A673 (cell line): ENCODE measurements at regions not wholly inside any gene's neighbourhood (a gene's known extent, or its start where the extent isn't known, plus 50 kb on each side); places are given as distances from the start of the nearest gene placed in this dataset.
A peak's percentile ranks its signal among the peaks of the same experiment; 100 is the strongest.

Experiments
- BruUV-seq: library from RNA; stranded (reverse); fragments of 400-500 nt; replicated peaks from 2 replicates; lab custom pipeline; 2021; lab: Mats Ljungman, UMichigan
- CTCF ChIA-PET: fragments of 300-600 bp; sonication (Branson Sonifier 250); formaldehyde crosslinking; loops from one replicate; lab custom pipeline; 2022; ENCODE audit warnings: antibody characterized with exemption; lab: Charles Lee
- POLR2A ChIA-PET: fragments of 300-600 bp; sonication (Branson Sonifier 250); formaldehyde crosslinking; loops from one replicate; lab custom pipeline; 2022; ENCODE audit warnings: antibody characterized with exemption; ENCODE audit not compliant: low non-redundant PET; lab: Charles Lee
- DNase-seq: peaks from one replicate; pipeline ENCODE4 v3.0.0-alpha.2; 2015; ENCODE audit warnings: low spot score
- H3K27ac ChIP-seq: fragments of 200-600 bp; sonication (generic); 2 replicates; pipeline ENCODE4 v1.5.1; 2016; ENCODE audit warnings: mixed run types, low read depth, mild to moderate bottlenecking, mixed read lengths, antibody characterized with exemption, low read length; ENCODE audit not compliant: poor library complexity, severe bottlenecking
- H3K27me3 ChIP-seq: fragments of 200-600 bp; sonication (generic); replicated peaks from 2 replicates; pipeline ENCODE4 v1.6.1; 2017; ENCODE audit warnings: mixed run types, low read depth, mild to moderate bottlenecking, mixed read lengths, antibody characterized with exemption, low read length; ENCODE audit not compliant: insufficient read depth, poor library complexity
- H3K36me3 ChIP-seq: fragments of 200-600 bp; sonication (generic); 2 replicates; pipeline ENCODE4 v1.6.1; 2016; ENCODE audit warnings: mixed run types, mild to moderate bottlenecking, mixed read lengths, antibody characterized with exemption, low read length; ENCODE audit not compliant: insufficient read depth, poor library complexity, severe bottlenecking
- H3K4me1 ChIP-seq: fragments of 200-600 bp; sonication (generic); 2 replicates; pipeline ENCODE4 v1.6.1; 2017; ENCODE audit warnings: mixed run types, mild to moderate bottlenecking, mixed read lengths, antibody characterized with exemption, low read length; ENCODE audit not compliant: insufficient read depth, poor library complexity, severe bottlenecking
- H3K4me3 ChIP-seq: fragments of 200-600 bp; sonication (generic); 2 replicates; pipeline ENCODE4 v1.5.1; 2016; ENCODE audit warnings: low read depth, mixed run types, mild to moderate bottlenecking, mixed read lengths, low read length; ENCODE audit not compliant: poor library complexity, severe bottlenecking
- H3K9me3 ChIP-seq: fragments of 200-600 bp; sonication (generic); 2 replicates; pipeline ENCODE4 v1.6.1; 2016; ENCODE audit warnings: mixed run types, low read depth, mild to moderate bottlenecking, mixed read lengths, antibody characterized with exemption, low read length; ENCODE audit not compliant: poor library complexity, severe bottlenecking
- EZH2 ChIP-seq: fragments of 200-600 bp; sonication (generic); IDR thresholded peaks from 2 replicates; pipeline ENCODE4 v1.6.1; 2017; ENCODE audit warnings: borderline replicate concordance, low read depth, mild to moderate bottlenecking, mixed read lengths, antibody characterized with exemption, low read length; ENCODE audit not compliant: poor library complexity, severe bottlenecking
- intact Hi-C: fragments of 100-400 bp; cut with micrococcal nuclease; formaldehyde crosslinking; loops from one replicate; pipeline ENCODE4 v1.10.0; 2022; ENCODE audit not compliant: unreplicated experiment
- TF ChIP-seq, protein P1 (sequence below): fragments of 300-800, 200-600 bp; sonication (generic); conservative IDR thresholded peaks from 2 replicates; pipeline ENCODE4 v1.5.1; 2017; ENCODE audit warnings: low read depth, mild to moderate bottlenecking, antibody characterized with exemption, low read length, moderate library complexity, mixed read lengths

DNA sequence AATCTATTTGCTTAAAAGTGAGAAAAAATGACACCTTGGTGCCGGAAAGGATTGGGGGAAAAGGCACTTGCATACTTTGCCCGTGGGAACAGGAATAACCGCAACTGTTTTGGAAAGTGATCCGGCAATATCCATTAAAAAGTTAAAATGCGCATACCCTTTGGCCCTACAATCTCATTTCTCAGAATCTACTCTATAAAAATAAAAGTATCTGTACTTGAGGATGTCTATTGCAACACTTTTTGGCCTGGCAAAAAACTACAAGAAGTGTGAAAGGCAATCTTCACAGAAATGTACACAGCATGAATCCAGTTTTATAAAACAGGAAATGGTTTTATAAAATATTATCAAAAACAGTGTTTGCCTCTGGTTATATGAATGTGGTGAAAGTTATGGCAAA, 58.3 kb upstream of the NFIL3 start:
- no peak for DNase-seq
- Histone ChIP-seq H3K36me3 (no peaks in the 10 kb centered on the region), H3K27ac (no peak overlapping the region), H3K27me3 (no peaks in the 10 kb centered on the region), H3K4me1 (no peaks in the 10 kb centered on the region), H3K4me3 (no peak overlapping the region), H3K9me3 (no peaks in the 10 kb centered on the region)
- CTCF ChIA-PET, result no interaction called here
- POLR2A ChIA-PET, result no interaction called here
- intact Hi-C loops, result no loop called here
- BruUV-seq, result no TSS peak
- TF ChIP-seq EZH2, result no peak
- TF ChIP-seq, protein P1, sequence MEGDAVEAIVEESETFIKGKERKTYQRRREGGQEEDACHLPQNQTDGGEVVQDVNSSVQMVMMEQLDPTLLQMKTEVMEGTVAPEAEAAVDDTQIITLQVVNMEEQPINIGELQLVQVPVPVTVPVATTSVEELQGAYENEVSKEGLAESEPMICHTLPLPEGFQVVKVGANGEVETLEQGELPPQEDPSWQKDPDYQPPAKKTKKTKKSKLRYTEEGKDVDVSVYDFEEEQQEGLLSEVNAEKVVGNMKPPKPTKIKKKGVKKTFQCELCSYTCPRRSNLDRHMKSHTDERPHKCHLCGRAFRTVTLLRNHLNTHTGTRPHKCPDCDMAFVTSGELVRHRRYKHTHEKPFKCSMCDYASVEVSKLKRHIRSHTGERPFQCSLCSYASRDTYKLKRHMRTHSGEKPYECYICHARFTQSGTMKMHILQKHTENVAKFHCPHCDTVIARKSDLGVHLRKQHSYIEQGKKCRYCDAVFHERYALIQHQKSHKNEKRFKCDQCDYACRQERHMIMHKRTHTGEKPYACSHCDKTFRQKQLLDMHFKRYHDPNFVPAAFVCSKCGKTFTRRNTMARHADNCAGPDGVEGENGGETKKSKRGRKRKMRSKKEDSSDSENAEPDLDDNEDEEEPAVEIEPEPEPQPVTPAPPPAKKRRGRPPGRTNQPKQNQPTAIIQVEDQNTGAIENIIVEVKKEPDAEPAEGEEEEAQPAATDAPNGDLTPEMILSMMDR, result no peak

DNA sequence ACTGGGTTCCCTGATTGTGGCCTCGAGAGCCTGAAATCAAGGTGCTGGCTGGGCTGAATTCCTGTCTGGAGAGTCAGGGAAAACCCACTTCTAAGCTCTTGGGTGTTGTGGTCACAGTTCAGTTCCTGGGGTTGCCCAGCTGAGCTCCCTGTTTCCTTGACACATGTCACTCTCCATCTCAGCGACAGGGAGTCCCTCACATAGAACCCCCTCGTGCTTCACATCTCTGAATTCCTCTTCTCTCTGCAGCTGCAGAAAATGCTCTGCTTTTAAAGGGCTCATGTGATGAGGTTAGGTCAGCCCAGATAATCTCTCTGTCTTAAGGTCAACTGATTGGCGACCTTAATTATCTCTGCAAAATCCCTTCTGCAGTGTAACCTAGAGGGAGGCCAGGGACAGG, 53.5 kb upstream of the NFIL3 start:
- no peak for DNase-seq
- H3K4me1 ChIP-seq, result no peaks in the 10 kb centered on the region
- ChIA-PET POLR2A (no interaction called here), CTCF (no interaction called here)
- no peaks in the 10 kb centered on the region for H3K27me3 ChIP-seq
- H3K36me3 ChIP-seq, result no peaks in the 10 kb centered on the region
- TF ChIP-seq EZH2, result no peak
- TF ChIP-seq, protein P1, result no peak
- BruUV-seq, result no TSS peak
- no peak overlapping the region for H3K27ac ChIP-seq
- intact Hi-C loops, result no loop called here
- no peak overlapping the region for H3K4me3 ChIP-seq
- no peaks in the 10 kb centered on the region for H3K9me3 ChIP-seq

DNA sequence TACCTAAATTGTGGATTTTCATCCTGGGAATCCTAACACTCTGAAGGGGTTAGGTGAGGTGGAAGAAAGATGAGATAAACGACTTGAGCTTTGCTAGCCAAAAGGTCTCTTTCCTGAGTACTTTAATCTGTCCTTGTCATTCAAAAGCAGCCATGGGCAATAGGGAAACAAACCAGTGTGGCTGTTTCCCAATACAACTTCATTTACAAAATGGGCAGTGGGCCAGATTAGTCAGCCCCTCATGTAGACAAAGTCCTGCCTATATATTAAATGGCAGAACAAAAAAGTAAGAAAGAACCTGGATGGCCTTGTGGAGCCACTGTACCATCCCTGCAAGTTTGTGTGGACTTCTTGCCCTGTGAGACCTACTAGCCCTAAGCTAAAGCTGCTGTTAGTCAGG, 51.0 kb upstream of the NFIL3 start:
- TF ChIP-seq, protein P1, result no peak
- TF ChIP-seq EZH2, result no peak
- H3K27ac ChIP-seq, result no peak overlapping the region
- no peaks in the 10 kb centered on the region for H3K36me3 ChIP-seq
- H3K27me3 ChIP-seq, result no peaks in the 10 kb centered on the region
- intact Hi-C loops, result no loop called here
- DNase-seq, result peak; percentile 11
- H3K9me3 ChIP-seq, result no peaks in the 10 kb centered on the region
- H3K4me3 ChIP-seq, result no peak overlapping the region
- no peaks in the 10 kb centered on the region for H3K4me1 ChIP-seq
- BruUV-seq, result no TSS peak
- POLR2A ChIA-PET, result no interaction called here
- CTCF ChIA-PET, result no interaction called here
